HG03039 (cell line): ENCODE measurements at regions not wholly inside any gene's neighbourhood (a gene's known extent, or its start where the extent isn't known, plus 50 kb on each side); places are given as distances from the start of the nearest gene placed in this dataset.

Source experiments
- ATAC-seq: cut with Tn5 transposase; IDR thresholded peaks from one replicate; pipeline ENCODE4 v1.9.1; 2021; ENCODE audit warnings: mild to moderate bottlenecking, moderate library complexity; ENCODE audit not compliant: unreplicated experiment

GRCh38 chr4:100130964-100131363, 59.3 kb downstream of the DDIT4L start:
- no peak for ATAC-seq

DNA sequence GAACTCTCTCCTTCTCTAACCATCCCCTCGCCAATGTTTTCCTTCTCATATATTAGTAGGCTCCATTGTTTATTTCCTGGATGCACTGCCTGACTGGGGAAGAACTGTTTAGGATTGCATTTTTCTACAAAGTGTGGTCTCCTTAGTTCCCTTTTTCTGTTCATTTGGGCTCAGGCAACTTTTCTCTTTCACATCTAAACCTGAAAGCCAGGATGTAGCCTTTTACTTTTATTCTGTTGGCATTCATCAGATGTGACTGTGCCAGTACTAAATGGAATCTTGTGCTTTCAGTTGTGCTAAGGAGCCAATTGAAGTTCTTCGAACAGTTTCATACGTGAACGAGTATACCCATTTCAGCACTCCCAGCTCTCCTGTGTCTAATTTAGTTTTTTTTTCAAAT, 59.8 kb downstream of the DDIT4L start:
- no peak for ATAC-seq

DNA sequence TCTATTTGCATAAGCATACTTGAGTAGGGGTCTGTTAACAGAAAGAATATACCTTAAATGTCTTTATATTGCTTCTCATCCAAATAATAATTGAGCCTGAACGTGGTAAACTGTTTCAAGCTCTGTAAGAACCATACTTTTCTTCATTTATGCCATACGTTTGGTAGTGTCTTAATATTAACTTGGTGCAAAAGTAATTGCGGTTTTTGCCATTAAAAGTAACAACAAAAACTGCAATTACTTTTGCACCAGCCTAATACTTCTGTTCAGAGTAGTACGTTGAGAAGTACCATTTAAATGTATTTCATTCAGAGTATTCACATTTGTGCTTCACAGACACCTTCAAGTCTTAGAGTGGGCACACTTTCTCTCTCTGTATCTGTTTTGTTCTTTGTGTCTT, 60.5 kb downstream of the DDIT4L start:
- no peak for ATAC-seq

- ATAC-seq = no peak
These were observed 61.9 kb downstream of the DDIT4L start for GRCh38 chr4:100128338-100128737.

DNA sequence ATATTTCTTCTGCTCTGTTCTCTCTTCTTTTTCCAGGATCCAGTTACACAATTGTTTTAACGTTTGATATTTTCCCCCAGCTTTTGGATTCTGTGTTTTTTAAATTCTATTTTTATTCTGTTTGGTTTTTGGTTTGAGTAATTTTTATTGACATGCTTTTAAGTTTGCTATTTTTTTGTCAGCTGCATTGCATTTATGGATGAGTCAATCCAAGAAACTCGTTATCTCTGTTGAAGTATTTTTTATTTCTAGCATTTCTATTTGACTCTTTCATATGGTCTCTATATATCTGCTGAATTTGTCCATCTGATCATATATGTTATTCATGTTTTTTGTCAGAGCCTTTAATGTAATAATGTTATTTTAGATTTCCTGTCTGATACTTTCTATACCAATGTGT, 65.6 kb downstream of the DDIT4L start:
- no peak for ATAC-seq

DNA sequence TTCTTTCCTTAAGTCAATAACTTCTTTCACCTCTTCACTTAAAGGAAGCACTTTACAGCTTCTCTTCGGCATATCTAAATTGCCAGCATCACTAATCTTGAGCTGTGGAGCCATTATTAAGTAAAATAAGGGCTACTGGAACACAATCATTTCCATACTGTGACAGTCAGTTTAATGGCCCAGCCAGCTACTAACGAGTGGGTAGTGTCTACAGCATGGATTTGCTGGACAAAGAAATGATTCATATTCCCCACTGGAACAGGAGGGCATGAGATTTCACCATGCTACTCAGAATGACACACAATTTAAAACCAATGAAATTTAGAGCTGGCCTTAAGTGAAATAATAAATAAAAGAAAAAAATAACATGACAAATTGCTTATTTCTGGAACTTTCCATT, 72.1 kb downstream of the DDIT4L start:
- no peak for ATAC-seq

- ATAC-seq = no peak
These were observed 72.5 kb downstream of the DDIT4L start for GRCh38 chr4:100117750-100118149.

DNA sequence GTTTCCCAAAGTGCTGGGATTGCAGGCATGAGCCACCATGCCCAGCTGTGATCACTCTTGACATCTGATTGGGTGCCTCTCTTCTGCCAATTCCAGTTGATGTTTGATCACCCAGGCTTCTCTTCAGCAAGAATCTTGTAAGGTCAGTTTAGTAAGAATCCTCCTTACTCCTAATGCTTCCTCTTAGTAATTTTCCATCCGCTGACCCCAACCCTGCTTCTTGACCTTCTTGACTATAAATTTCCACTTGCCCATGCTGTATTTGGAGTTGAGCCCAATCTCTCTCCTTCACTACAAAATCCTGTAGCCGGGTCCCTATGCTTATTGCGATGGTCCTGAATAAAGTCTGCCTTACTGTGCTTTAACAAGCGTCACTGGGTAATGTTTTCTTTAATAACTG, 75.4 kb downstream of the DDIT4L start:
- ATAC-seq = no peak

DNA sequence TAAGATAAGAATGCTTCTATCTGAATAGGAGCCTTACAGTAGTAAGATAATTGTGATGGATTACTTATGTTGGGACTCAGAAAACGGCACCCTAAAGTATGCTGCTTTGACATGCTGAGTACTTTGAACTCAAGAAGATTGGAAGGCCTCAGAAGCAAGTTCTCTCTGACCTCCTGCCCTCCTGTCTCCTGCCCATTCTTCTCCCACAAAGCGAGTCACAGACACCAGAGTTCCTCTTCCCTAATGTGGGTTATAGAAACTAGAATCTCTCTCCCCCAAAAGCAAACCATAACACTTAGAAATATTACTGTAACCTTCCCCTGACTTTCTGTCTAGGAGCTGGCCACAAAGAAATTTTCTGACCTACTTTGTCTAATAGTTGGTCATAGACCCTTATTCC, 76.5 kb downstream of the DDIT4L start:
- ATAC-seq = no peak

DNA sequence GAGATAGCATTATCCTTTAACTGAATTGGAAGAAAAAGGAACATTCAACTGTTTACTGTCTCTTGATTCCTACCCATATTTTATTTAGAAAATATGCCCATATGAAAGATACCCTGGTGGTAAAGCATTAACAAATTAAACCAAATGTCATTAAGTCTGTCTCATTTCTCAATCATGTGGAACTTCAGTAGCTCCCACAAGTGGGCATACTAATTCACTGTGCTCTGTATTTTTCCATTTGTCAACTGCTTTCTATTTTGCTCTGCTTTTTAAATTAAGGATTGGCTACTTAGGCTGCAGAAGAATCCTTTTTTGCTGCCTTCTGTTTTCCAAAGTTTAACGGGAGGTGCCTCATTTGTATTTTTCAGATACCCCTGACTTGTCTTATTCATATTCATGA, 77.2 kb downstream of the DDIT4L start:
- ATAC-seq = no peak

- no peak for ATAC-seq
These were observed 80.3 kb downstream of the DDIT4L start for GRCh38 chr4:100109921-100110320.

- no peak for ATAC-seq
These were observed 81.4 kb downstream of the DDIT4L start for GRCh38 chr4:100108869-100109268.

DNA sequence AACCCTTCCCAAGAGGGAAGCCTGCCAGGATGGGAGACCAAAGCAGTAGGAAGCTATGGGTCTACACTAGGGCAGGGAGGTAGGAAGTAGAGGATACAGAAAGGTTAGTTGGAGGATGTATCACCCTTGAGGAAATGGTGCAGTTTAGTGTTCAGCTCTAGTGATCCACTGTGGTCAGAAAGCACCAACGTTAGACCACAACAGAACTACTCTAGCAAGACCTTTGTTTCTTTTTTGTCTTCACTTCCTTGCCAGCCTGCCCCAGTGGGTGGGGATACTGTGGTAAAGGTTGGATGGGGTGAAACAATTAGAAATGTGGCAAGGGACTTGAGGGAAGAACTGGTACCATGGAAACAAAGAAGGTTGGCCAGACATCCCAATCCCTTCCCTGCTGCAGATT, 83.3 kb downstream of the DDIT4L start:
- peak; percentile 92 for ATAC-seq

DNA sequence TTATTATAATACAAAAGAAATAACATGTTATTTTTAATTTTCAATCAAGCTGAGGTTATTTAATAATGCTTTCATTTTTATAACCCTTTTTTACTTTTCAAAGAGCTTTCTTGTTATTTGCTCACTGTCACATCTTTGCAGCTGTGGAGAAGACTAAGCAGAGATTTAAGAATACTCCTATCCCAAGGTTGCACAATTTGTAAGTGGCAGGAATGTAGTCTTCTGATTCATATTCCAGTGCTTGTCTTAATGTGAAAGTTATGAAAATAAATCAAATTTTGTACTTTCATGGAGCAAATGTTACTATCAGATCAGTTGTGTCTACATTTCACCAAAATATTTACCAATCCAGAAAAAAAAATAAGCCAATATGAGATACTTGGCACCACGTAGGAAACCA, 86.6 kb downstream of the DDIT4L start:
- no peak for ATAC-seq

- ATAC-seq = no peak
These were observed 89.3 kb downstream of the DDIT4L start for GRCh38 chr4:100100985-100101384.

GRCh38 chr4:100099746-100100145, 90.5 kb downstream of the DDIT4L start:
- no peak for ATAC-seq

- ATAC-seq = no peak
These were observed 91.6 kb downstream of the DDIT4L start for GRCh38 chr4:100098681-100099080.

- ATAC-seq = no peak
These were observed 92.2 kb downstream of the DDIT4L start for GRCh38 chr4:100098011-100098545.

DNA sequence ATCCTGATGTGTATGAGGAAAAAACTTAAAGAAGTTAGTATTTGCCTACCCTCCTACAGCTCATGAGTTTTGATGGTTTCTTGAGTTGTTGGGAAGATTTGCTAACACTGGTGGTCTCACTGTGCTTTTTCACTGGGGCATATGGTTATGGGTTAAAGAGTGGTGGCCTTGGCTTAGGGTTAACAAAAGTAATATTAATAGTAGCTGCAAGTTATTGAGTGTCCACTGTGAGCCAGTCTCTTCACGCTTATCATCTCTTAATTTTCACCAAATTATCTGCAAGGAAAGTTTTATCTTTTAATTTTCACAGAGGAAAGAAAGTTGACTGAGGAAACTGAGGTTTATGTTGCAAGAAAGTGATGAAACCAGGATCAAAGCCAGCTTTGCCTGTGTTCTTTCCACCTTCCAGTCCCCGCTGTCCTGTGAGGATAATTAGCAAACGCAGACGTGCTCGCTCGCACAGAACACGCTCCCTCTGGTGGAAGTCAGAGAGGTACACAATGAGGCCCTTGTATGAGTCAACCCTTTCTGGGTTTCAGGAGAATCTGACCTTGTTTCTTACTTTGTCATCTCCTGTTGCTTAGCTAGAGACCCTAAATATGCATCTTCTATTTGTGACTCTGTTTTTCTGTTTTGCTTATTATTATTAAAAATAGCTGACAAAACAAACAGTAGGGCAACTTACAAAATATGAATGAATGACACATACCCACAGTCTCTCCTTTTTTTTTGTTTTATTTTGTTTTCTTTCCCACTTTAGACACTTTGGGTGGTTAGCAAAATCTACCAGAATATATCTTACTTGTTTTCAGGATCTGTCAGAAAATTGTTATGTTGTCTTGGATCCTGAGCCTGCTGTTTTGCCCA, 94.3 kb downstream of the DDIT4L start:
- ATAC-seq = peak; percentile 92

- peak; percentile 85 for ATAC-seq
These were observed 97.0 kb downstream of the DDIT4L start for GRCh38 chr4:100093091-100093866.

DNA sequence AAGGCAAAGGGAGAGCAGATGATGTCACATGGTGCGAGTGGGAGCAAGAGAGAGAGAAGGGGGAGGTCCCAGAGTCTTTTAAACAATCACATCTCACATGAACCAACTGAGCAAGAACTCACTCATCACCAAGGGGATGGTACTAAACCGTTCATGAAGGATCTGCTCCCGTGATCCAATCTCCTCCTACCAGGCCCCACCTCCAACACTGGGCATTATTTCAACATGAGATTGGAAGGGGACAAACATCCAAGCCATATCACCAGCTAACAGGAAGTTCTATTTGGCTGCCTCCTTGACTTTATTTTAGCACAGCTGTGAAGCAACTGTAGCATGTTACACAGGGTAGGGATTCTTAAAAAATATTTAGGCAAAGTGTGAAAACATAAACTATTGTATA, 102.5 kb downstream of the DDIT4L start:
- ATAC-seq = no peak
